Left lobe of liver (tissue), 2 donors: ENCODE measurements at regions not wholly inside any gene's neighbourhood (a gene's known extent, or its start where the extent isn't known, plus 50 kb on each side); places are given as distances from the start of the nearest gene placed in this dataset.
"Not testable (repeated sequence)": the region's sequence is repeated elsewhere in the genome, so short reads cannot be mapped to it uniquely, and the experiment has no call there.

Experiments used
- ATAC-seq: fragments of 200-7000 bp; cut with Tn5 transposase; one replicate; pipeline ENCODE4 v1.9.1; 2020; ENCODE audit warnings: mild to moderate bottlenecking, moderate library complexity
- DNase-seq: peaks from one replicate; pipeline ENCODE4 v3.0.0-alpha.2; 2020; ENCODE audit warnings: low spot score
- donor health status: DM: no; HTN: no; CAD: no; lungs with moderate emphysema.
- donor health status: DM: no; HTN: yes; CAD: no.

DNA sequence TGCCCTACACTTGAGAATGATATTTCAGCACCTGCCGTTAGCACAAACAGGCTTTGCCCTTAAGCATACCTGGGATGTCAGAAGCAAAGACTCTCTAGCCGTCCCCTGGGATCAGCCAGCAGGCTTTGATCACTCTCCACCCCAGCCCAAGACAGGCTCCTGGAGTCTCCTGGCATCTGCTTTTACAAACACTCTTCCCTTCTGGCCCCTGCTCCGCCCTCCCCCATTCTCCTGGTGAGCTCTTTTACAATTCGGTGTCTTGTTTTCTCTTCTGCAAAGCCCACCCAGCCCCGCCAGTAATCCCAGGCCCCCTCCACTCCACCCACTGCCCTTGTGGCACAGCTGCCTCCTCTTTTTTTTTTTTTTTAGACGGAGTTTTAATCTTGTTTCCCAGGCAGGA is 50.4 kb downstream of the KATNIP start:
- DNase-seq (no peak), ATAC-seq (no peak)

DNA sequence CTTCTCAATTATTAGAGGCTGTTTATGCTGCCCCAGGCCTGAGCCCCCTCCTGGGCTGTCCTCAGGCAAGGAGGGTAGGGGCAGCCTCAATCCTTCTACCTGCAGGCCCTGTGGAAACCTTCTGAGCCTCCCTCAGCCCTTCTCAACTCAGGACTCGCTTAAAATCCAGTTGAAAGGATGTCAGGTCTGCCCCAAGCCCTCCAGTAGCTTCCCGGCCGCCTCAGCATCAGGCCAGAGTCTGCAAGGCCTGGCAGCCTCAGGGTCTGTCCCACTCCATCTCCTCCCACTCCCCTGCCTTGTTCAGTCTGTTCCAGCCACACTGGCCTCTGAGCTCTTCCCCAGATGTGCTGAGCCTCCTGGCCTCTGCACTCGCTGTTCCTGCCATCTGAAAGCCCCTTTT is 52.2 kb downstream of the KATNIP start:
- DNase-seq (no peak), ATAC-seq (no peak)

GRCh38 chr16:27605500-27606106 is 55.7 kb downstream of the KATNIP start:
- ATAC-seq: peak; percentile 69
- not testable (repeated sequence) for DNase-seq

GRCh38 chr16:27611340-27611739 is 61.4 kb downstream of the KATNIP start:
- ATAC-seq (no peak), DNase-seq (no peak)

DNA sequence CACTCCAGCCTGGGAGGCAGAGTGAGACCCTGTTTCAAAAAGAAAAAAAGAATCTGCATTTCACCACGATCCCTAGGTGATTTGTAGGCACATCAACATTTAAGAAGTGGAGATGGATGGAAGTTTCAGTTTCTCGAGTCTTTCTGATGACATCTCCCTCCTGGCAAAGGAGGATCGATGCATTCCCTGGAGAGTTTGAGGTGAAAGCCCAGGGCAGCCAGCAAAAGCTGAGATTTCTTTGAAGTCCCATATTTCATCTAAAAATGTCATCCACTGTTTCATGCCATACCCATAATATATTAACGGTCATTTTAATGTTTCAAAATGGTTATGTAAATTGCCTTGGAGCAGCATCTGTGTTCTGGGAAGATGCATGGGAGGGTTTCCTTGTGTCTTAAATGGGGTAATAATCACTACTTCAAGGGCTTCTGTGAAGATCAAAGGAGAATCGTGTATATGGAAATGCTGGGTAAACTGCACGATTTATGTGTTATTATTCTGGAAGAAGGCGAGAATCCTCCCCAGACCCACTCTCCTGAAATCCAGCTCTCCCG is 63.4 kb downstream of the KATNIP start:
- no peak for DNase-seq
- no peak for ATAC-seq

- DNase-seq (no peak), ATAC-seq (no peak)
Observed at GRCh38 chr16:27617665-27618064, 67.7 kb downstream of the KATNIP start.

GRCh38 chr16:27618165-27618564 is 68.2 kb downstream of the KATNIP start:
- ATAC-seq: no peak
- DNase-seq: no peak

- DNase-seq (no peak), ATAC-seq (no peak)
Observed at GRCh38 chr16:27618606-27619327, 68.8 kb downstream of the KATNIP start.

DNA sequence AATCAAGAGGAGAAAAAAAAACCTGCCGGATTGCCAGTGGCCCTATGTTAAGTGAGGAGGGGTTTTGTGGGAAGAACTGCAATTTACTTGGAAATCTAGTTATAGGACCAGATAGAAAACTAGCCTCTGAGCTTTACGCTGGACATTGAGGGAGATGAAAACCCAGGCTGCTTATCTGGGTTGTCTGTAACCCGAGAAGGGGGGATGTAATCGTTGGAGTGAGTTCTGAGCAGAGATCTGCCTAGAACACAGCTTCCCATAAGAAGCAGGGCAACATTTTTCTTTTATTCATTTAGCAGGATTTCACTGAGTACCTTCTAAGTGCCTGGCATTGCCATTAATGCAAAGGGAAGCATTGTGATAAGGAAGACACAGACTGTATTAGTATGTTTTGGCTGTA is 70.6 kb downstream of the KATNIP start:
- DNase-seq (no peak), ATAC-seq (no peak)

GRCh38 chr16:27624154-27625049 is 74.5 kb downstream of the KATNIP start:
- peak; percentile 53 for ATAC-seq
- DNase-seq: no peak

DNA sequence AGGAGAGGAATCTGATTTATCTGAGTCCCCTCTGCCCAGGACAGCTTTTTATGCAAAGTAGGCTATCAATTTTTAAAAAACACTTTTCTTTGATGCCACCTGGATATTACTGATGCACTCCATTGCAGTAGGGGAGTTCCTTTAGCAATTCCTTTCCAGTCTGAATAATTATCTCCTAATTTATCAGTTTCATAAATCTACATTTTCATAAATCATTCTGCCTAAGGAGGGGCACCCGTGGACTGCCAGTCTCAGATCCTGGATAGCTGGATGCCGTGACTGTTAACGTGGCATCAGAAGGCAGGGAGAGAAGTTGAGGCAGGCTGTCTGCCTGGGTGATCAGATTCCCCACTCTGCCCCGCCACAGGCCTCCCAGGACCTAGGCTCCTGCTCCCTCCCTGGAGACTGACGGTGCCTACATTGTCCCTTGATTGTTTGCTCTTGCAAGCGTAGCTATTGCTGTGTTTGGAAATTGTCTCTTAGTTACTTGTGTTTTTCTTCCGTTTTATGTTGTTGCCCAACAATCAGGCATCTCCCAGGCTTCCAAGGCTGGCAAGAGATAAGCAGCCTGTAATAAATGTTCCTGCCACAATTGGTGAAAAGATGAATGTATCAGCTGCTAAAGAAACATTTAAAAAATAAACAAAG is 75.2 kb downstream of the KATNIP start:
- ATAC-seq: peak; percentile 70
- DNase-seq: no peak

DNA sequence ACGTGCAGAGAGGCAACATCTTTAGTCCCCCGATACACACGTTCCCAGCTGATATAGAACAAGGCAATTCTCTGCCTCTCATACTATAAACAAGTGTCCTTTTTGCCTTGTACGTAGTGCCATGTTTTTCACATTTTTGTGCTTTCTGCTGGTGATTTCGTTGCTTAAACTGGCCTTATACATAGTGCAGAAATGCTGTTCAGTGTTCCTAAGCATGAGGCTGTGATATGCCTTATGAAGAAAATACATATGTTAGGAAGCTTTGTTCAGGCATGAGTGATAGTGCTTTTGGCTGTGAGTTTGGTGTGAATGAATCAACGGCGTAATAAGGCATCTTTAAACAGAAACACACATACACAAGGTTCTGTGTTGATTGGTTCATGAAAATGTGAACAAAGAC is 77.2 kb downstream of the KATNIP start:
- no peak for ATAC-seq
- no peak for DNase-seq

- DNase-seq: no peak
- ATAC-seq: peak; percentile 86
Observed at GRCh38 chr16:27628241-27628942, 78.4 kb downstream of the KATNIP start.

DNA sequence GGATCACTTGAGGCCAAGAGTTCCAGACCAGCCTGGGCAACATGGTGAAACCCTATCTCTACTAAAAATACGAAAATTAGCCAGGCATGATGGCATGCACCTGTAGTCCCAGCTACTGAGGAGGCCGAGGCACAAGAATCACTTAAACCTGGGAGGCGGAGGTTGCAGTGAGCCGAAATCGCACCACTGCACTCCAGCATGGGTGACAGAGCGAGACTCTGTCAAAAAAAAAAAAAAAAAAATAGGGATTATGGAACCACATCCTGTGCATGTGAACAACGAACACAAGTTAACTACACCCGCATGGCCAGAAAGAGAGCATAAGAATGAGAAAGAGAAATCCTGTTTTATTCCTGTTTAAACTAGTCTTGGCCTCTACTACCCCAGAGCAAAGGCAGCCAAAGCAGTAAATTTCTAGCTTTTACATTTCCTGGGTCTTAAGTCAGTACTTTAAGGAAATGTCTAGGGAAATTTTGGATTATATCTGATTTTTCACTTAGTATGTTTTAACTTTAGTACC is 79.1 kb downstream of the KATNIP start:
- not testable (repeated sequence) for DNase-seq, ATAC-seq

GRCh38 chr16:27632216-27632615 is 82.3 kb downstream of the KATNIP start:
- ATAC-seq (no peak), DNase-seq (no peak)

GRCh38 chr16:27633221-27633620 is 83.3 kb downstream of the KATNIP start:
- DNase-seq (no peak), ATAC-seq (no peak)

DNA sequence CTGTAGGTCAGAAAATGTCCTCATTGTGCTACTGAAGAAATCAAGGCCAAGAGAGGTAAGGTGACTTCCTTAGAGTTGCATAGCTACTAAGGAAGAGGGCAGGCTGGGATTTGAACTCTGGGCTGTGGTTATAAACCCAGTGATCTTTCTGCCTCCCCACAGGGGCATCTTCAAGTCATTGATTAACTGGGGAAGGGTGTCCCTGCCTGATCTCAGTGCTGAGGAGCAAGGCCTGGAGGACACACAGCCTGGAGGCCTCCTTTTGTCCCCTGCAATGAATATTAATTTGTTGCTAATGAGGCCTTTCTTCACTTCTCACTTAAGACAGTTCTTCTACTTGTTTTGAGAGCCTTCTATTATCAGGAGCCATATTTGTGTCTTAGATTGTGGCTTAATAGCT is 83.8 kb downstream of the KATNIP start:
- DNase-seq: no peak
- ATAC-seq: no peak

DNA sequence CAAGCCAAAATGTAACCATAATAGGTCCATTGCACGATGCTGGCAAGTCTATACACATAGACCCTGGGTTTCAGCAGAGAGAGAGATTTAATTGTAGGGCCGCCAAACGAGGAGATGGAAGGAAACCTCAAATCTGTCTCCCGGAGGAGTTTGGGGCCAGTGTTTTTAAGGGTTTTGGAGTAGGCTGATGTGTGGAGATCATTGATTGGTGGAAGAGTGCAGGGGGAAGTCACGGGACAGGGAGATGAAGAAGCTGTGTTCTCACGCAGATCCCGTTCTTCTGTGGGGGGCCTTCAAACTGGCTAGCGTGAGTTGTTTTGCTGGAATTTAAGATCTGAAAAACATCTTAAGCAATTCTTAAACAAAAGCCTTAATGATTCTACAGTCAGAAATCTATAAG is 84.8 kb downstream of the KATNIP start:
- DNase-seq: no peak
- no peak for ATAC-seq

DNA sequence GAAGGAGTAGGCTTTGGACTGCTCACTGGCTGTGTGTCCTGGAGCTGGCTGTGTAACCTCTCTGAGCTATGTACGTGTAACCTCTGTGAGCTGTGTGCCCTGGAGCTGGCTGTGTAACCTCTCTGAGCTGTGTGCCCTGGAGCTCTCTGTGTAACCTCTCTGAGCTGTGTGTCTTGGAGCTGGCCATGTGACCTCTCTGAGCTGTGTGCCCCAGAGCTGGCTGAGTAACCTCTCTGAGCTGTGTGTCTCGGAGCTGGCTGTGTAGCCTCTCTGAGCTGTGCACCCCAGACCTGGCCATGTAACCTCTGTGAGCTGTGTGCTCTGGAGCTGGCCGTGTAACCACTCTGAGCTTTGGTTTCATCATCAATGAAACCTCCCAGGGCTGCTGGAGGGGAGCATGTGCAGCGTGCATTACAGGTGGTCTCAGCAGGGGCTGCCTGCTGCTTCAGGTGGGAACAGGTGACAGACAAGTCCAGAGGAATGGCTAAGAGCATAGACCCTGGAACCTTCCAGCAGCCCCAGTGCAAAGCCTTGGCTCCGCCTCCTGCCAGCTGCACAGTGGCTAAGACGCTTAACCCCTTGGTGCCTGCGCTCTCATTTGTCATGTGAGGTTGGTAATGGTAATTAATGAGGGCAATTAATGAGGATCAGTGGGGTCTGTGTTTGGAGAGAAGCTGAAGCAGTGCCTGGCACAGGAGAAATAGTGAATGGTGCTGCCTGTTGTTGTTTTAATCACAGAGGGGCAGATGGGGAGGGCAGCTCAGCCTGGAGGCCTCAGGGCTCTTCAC is 86.7 kb downstream of the KATNIP start:
- ATAC-seq: no peak
- DNase-seq: no peak
